HepG2 (cell line): ENCODE measurements at regions not wholly inside any gene's neighbourhood (a gene's known extent, or its start where the extent isn't known, plus 50 kb on each side); places are given as distances from the start of the nearest gene placed in this dataset.

ENCODE experiments used
- ATAC-seq: fragments of 200-7000 bp; cut with Tn5 transposase; 3 replicates; pipeline ENCODE4 v1.9.1; 2020; ENCODE audit warnings: mild to moderate bottlenecking, moderate library complexity
- BruUV-seq: library from RNA; stranded (reverse); fragments of 400-500 nt; replicated peaks from 2 replicates; lab custom pipeline; 2021; lab: Mats Ljungman, UMichigan
- CTCF ChIA-PET: fragments of 300-600 bp; formaldehyde crosslinking; extraction: SDS; loops from one replicate; lab custom pipeline; 2021; ENCODE audit warnings: low total read pairs, inconsistent platforms, low intra/inter-chr PET ratio; lab: Yijun Ruan, JAX
- POLR2A ChIA-PET: fragments of 350-600 bp; sonication (Branson Sonifier 250); formaldehyde crosslinking; loops from one replicate; lab custom pipeline; 2020; ENCODE audit warnings: antibody characterized with exemption, inconsistent platforms; lab: Yijun Ruan, JAX
- DNase-seq: peaks from one replicate; pipeline ENCODE4 v3.0.0-alpha.2; 2015; ENCODE audit warnings: low spot score
- FAIRE-seq: peaks from 3 replicates; lab custom pipeline; 2011; peaks lifted over from hg19 to GRCh38; lab: Jason Lieb, UNC
- H2AFZ ChIP-seq: one replicate; pipeline ENCODE4 v1.6.1; 2011; ENCODE audit warnings: low read length, inconsistent platforms
- H3K27ac ChIP-seq: fragments of 300-600 bp; 3 replicates; pipeline ENCODE4 v1.8.0; 2011; ENCODE audit warnings: mixed run types, mild to moderate bottlenecking, mixed read lengths, low read length, inconsistent platforms; ENCODE audit not compliant: insufficient read depth; ENCODE audit errors: extremely low read length
- H3K27me3 ChIP-seq, 2 experiments: fragments of 200-600 bp in 1 of 2; 2 replicates in 1 of 2; 3 replicates in 1 of 2; pipeline versions ENCODE4 v1.6.0 to v1.8.0; 2011; ENCODE audit warnings: low read length in 2 of 2, mild to moderate bottlenecking in 2 of 2, moderate library complexity in 2 of 2, inconsistent platforms in 1 of 2; ENCODE audit not compliant: insufficient read depth in 2 of 2, control insufficient read depth in 1 of 2
- H3K36me3 ChIP-seq, 2 experiments: fragments of 200-600 bp in 1 of 2; replicated peaks in 1 of 2; 2 replicates in 1 of 2; 3 replicates in 1 of 2; pipeline versions ENCODE4 v1.5.1 to v1.8.0; 2011; ENCODE audit warnings: low read length in 2 of 2, inconsistent platforms in 1 of 2; ENCODE audit not compliant: insufficient read depth in 2 of 2, control insufficient read depth in 1 of 2
- H3K4me1 ChIP-seq: 2 replicates; pipeline ENCODE4 v1.5.1; 2012; ENCODE audit warnings: low read length, inconsistent platforms; ENCODE audit not compliant: insufficient read depth
- H3K4me2 ChIP-seq: 2 replicates; pipeline ENCODE4 v1.6.0; 2011; ENCODE audit warnings: low read depth, low read length, inconsistent platforms
- H3K4me3 ChIP-seq, 3 experiments: fragments of 200-600 bp in 1 of 3; sonication (generic), shearing (Covaris generic) in 1 of 3; replicated peaks in 1 of 3; 2 replicates each; pipeline ENCODE4 v1.5.1; 2011 to 2016; ENCODE audit warnings: low read length in 3 of 3, inconsistent platforms in 2 of 3, low read depth in 2 of 3, mild to moderate bottlenecking in 2 of 3, control low read depth in 1 of 3, mixed read lengths in 1 of 3; ENCODE audit not compliant: insufficient read depth in 1 of 3
- H3K79me2 ChIP-seq: one replicate; pipeline ENCODE4 v1.6.1; 2011; ENCODE audit warnings: low read length, inconsistent platforms; ENCODE audit not compliant: insufficient read depth
- H3K9ac ChIP-seq: 2 replicates; pipeline ENCODE4 v1.6.0; 2011; ENCODE audit warnings: mild to moderate bottlenecking, low read depth, low read length, inconsistent platforms; ENCODE audit not compliant: insufficient read depth
- H3K9me3 ChIP-seq: 2 replicates; pipeline ENCODE4 v1.5.1; 2012; ENCODE audit warnings: mild to moderate bottlenecking, low read length
- H4K20me1 ChIP-seq: 2 replicates; pipeline ENCODE4 v1.6.0; 2011; ENCODE audit warnings: inconsistent platforms, mild to moderate bottlenecking, low read length, moderate library complexity; ENCODE audit not compliant: insufficient read depth
- GZF1 ChIP-seq: sonication (generic); formaldehyde crosslinking; IDR thresholded peaks from 2 replicates; pipeline ENCODE4 v1.5.1; 2020; ENCODE audit warnings: mild to moderate bottlenecking, missing genetic modification reagents
- HMG20A ChIP-seq: IDR thresholded peaks from 2 replicates; pipeline ENCODE4 v1.6.1; 2016; ENCODE audit warnings: borderline replicate concordance
- HNRNPL ChIP-seq: fragments of 200-400 bp; formaldehyde crosslinking; IDR thresholded peaks from 2 replicates; pipeline ENCODE4 v1.6.1; 2017; ENCODE audit warnings: mild to moderate bottlenecking, low read depth, low read length
- IKZF4 ChIP-seq: sonication (generic); formaldehyde crosslinking; IDR thresholded peaks from 2 replicates; pipeline ENCODE4 v1.5.1; 2020; ENCODE audit warnings: borderline replicate concordance, mild to moderate bottlenecking, low read depth, missing genetic modification reagents; ENCODE audit errors: not compliant biosample characterization
- KLF15 ChIP-seq: sonication (generic); formaldehyde crosslinking; IDR thresholded peaks from 2 replicates; pipeline ENCODE4 v1.8.1; 2023; ENCODE audit warnings: borderline replicate concordance, mild to moderate bottlenecking, inconsistent platforms, missing genetic modification reagents, mixed read lengths
- MAFK ChIP-seq, 2 experiments: IDR thresholded peaks in 1 of 2; conservative IDR thresholded peaks in 1 of 2; 2 replicates each; pipeline ENCODE4 v1.6.1; 2011; ENCODE audit warnings: improper control_type of control experiment in 2 of 2, low read length in 2 of 2
- PHF5A ChIP-seq: IDR thresholded peaks from one replicate; pipeline ENCODE4 v1.6.1; 2018; ENCODE audit warnings: low read depth, missing genetic modification reagents; ENCODE audit not compliant: unreplicated experiment
- PITX1 ChIP-seq: sonication (generic); formaldehyde crosslinking; IDR thresholded peaks from 2 replicates; pipeline ENCODE4 v1.5.1; 2020; ENCODE audit warnings: mild to moderate bottlenecking, missing genetic modification reagents
- POLR2AphosphoS2 ChIP-seq: IDR thresholded peaks from 2 replicates; pipeline ENCODE4 v1.6.1; 2011; ENCODE audit warnings: low read depth, low read length, improper control_type of control experiment
- SRSF4 ChIP-seq: fragments of 200-400 bp; formaldehyde crosslinking; IDR thresholded peaks from one replicate; pipeline ENCODE4 v1.6.1; 2018; ENCODE audit warnings: mild to moderate bottlenecking, low read depth, low read length, moderate library complexity; ENCODE audit not compliant: poor library complexity, severe bottlenecking
- ZEB1 ChIP-seq: IDR thresholded peaks from 2 replicates; pipeline ENCODE4 v1.6.1; 2012; ENCODE audit warnings: mild to moderate bottlenecking, low read depth, inconsistent platforms; ENCODE audit not compliant: insufficient replicate concordance
- ZNF496 ChIP-seq: sonication (generic); formaldehyde crosslinking; IDR thresholded peaks from 2 replicates; pipeline ENCODE4 v1.8.1; 2023; ENCODE audit warnings: mild to moderate bottlenecking, moderate library complexity, missing genetic modification reagents; ENCODE audit not compliant: insufficient replicate concordance
- ZNF530 ChIP-seq: sonication (generic); formaldehyde crosslinking; IDR thresholded peaks from 2 replicates; pipeline ENCODE4 v1.5.0; 2020; ENCODE audit warnings: low read depth, mild to moderate bottlenecking, missing genetic modification reagents
- WGBS: methylation state at CpG from one replicate; pipeline ENCODE4 v1.1.6; 2017; ENCODE audit warnings: low lambda C conversion rate; 5-methylcytosine and 5-hydroxymethylcytosine counted together
- in situ Hi-C: cut with HindIII; loops from 2 replicates; pipeline ENCODE4 v1.10.0; 2017; ENCODE audit warnings: low pct_unique_long_range_greater_than_20kb; ENCODE audit not compliant: extremely low pct_ligation_motif_present
- intact Hi-C: fragments of 100-400 bp; cut with micrococcal nuclease; formaldehyde crosslinking; loops from one replicate; pipeline ENCODE4 v1.10.0; 2022; ENCODE audit not compliant: unreplicated experiment
- TF ChIP-seq, protein P1 (sequence below): sonication (generic); formaldehyde crosslinking; IDR thresholded peaks from 2 replicates; pipeline ENCODE4 v1.5.0; 2020; ENCODE audit warnings: missing genetic modification reagents, mild to moderate bottlenecking, borderline replicate concordance
- TF ChIP-seq, protein P2 (sequence below), 2 experiments: fragments of 450-650 bp in 1 of 2; sonication (generic) in 1 of 2; formaldehyde crosslinking; IDR thresholded peaks; 2 replicates each; pipeline versions ENCODE4 v1.5.0 to v1.8.0; 2020 to 2022; ENCODE audit warnings: mild to moderate bottlenecking in 1 of 2, missing genetic modification reagents in 1 of 2
- TF ChIP-seq, protein P3 (sequence below): sonication (generic); formaldehyde crosslinking; IDR thresholded peaks from 2 replicates; pipeline ENCODE4 v1.4.0; 2020; ENCODE audit warnings: missing genetic modification reagents
- TF ChIP-seq, protein P4 (sequence below): sonication (generic); formaldehyde crosslinking; IDR thresholded peaks from 2 replicates; pipeline ENCODE4 v1.4.0; 2020; ENCODE audit warnings: missing genetic modification reagents

DNA sequence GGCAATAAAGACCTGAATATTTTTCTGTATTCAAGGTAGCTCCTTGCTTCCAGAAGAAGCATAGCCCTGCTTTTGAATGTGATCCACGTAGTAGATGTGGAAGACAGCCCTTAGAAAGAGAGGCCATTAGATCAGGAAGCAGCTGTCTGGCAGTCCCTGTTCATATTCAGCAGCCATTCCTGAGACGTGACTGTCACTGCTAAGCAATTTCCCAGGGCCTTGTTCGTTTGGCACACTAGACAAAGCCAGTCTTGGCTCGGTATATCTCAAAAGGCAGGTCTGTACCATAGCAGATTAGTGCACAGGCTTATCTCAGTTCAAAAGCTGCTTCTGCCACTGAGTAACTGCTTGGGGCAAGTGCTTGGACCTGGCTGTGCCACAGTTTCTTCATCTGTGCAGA, 287.8 kb upstream of the MCTP2 start:
- TF ChIP-seq, protein P1, sequence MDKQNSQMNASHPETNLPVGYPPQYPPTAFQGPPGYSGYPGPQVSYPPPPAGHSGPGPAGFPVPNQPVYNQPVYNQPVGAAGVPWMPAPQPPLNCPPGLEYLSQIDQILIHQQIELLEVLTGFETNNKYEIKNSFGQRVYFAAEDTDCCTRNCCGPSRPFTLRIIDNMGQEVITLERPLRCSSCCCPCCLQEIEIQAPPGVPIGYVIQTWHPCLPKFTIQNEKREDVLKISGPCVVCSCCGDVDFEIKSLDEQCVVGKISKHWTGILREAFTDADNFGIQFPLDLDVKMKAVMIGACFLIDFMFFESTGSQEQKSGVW (CRISPR knock-in tag) = no peak
- TF ChIP-seq ZNF496 (CRISPR knock-in tag) = no peak
- TF ChIP-seq ZEB1 = no peak
- no peak for TF ChIP-seq GZF1
- no peak for TF ChIP-seq PHF5A (CRISPR knock-in tag)
- TF ChIP-seq MAFK (conservative IDR thresholded peaks at IDR 0.05 in 1 of 2, IDR thresholded peaks at IDR 0.05 in 1 of 2; ENCODE audit: low read length in 2 of 2) = no peak
- no peak for TF ChIP-seq HNRNPL
- TF ChIP-seq IKZF4 = no peak
- TF ChIP-seq PITX1 (CRISPR knock-in tag) = no peak
- TF ChIP-seq, protein P2, sequence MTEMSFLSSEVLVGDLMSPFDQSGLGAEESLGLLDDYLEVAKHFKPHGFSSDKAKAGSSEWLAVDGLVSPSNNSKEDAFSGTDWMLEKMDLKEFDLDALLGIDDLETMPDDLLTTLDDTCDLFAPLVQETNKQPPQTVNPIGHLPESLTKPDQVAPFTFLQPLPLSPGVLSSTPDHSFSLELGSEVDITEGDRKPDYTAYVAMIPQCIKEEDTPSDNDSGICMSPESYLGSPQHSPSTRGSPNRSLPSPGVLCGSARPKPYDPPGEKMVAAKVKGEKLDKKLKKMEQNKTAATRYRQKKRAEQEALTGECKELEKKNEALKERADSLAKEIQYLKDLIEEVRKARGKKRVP (CRISPR knock-in tag; IDR thresholded peaks at IDR 0.05) = no peak
- TF ChIP-seq, protein P3, sequence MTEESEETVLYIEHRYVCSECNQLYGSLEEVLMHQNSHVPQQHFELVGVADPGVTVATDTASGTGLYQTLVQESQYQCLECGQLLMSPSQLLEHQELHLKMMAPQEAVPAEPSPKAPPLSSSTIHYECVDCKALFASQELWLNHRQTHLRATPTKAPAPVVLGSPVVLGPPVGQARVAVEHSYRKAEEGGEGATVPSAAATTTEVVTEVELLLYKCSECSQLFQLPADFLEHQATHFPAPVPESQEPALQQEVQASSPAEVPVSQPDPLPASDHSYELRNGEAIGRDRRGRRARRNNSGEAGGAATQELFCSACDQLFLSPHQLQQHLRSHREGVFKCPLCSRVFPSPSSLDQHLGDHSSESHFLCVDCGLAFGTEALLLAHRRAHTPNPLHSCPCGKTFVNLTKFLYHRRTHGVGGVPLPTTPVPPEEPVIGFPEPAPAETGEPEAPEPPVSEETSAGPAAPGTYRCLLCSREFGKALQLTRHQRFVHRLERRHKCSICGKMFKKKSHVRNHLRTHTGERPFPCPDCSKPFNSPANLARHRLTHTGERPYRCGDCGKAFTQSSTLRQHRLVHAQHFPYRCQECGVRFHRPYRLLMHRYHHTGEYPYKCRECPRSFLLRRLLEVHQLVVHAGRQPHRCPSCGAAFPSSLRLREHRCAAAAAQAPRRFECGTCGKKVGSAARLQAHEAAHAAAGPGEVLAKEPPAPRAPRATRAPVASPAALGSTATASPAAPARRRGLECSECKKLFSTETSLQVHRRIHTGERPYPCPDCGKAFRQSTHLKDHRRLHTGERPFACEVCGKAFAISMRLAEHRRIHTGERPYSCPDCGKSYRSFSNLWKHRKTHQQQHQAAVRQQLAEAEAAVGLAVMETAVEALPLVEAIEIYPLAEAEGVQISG = no peak
- no peak for TF ChIP-seq ZNF530 (CRISPR knock-in tag)
- no peak for TF ChIP-seq SRSF4
- TF ChIP-seq, protein P4, sequence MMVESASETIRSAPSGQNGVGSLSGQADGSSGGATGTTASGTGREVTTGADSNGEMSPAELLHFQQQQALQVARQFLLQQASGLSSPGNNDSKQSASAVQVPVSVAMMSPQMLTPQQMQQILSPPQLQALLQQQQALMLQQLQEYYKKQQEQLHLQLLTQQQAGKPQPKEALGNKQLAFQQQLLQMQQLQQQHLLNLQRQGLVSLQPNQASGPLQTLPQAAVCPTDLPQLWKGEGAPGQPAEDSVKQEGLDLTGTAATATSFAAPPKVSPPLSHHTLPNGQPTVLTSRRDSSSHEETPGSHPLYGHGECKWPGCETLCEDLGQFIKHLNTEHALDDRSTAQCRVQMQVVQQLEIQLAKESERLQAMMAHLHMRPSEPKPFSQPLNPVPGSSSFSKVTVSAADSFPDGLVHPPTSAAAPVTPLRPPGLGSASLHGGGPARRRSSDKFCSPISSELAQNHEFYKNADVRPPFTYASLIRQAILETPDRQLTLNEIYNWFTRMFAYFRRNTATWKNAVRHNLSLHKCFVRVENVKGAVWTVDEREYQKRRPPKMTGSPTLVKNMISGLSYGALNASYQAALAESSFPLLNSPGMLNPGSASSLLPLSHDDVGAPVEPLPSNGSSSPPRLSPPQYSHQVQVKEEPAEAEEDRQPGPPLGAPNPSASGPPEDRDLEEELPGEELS (CRISPR knock-in tag) = no peak
- no peak for TF ChIP-seq KLF15
- no peak for TF ChIP-seq HMG20A (CRISPR knock-in tag)
- no peak for TF ChIP-seq POLR2AphosphoS2
- TF ChIP-seq, all 625 proteins: peak for 0
- POLR2A ChIA-PET = no interaction called here
- ATAC-seq (no peak), DNase-seq (no peak), FAIRE-seq (no peak)
- H3K4me1 ChIP-seq = no peaks in the 10 kb centered on the region
- H3K36me3 ChIP-seq = no peaks in the 10 kb centered on the region
- H3K9me3 ChIP-seq = no peaks in the 10 kb centered on the region
- H2AFZ ChIP-seq = no peak overlapping the region
- H3K4me3 ChIP-seq = no peak overlapping the region
- H3K27ac ChIP-seq = no peak overlapping the region
- intact Hi-C loops (no loop called here), in situ Hi-C loops (no loop called here)
- H3K27me3 ChIP-seq = no peaks in the 10 kb centered on the region
- H3K4me2 ChIP-seq = no peak overlapping the region
- H4K20me1 ChIP-seq = no peaks in the 10 kb centered on the region
- H3K9ac ChIP-seq = no peak overlapping the region
- CTCF ChIA-PET = no interaction called here
- no peaks in the 10 kb centered on the region for H3K79me2 ChIP-seq
- WGBS = 3% methylated on average over 4 of the region's 4 CpGs
- BruUV-seq = no TSS peak
